Tibial nerve (tissue), 4 donors: ENCODE measurements at regions not wholly inside any gene's neighbourhood (a gene's known extent, or its start where the extent isn't known, plus 50 kb on each side); places are given as distances from the start of the nearest gene placed in this dataset.
"Not testable (repeated sequence)": the region's sequence is repeated elsewhere in the genome, so short reads cannot be mapped to it uniquely, and the experiment has no call there.

Experiments
- DNase-seq, 2 donors: peaks; one replicate each; pipeline ENCODE4 v3.0.0-alpha.2; 2019; ENCODE audit warnings: low spot score in 2 of 2
- H3K27ac ChIP-seq, 4 donors: fragments of 200-600 bp; sonication (generic) in 3 of 4; one replicate each; pipeline ENCODE4 v1.5.1; 2017 to 2019; ENCODE audit warnings: mild to moderate bottlenecking in 1 of 4
- H3K27me3 ChIP-seq, 2 donors: fragments of 200-600 bp; sonication (generic) in 1 of 2; one replicate each; pipeline versions ENCODE4 v1.5.1 to v1.6.0; 2017 to 2019
- H3K36me3 ChIP-seq, 3 donors: fragments of 200-600 bp; sonication (generic); one replicate each; pipeline ENCODE4 v1.5.1; 2018 to 2019
- H3K4me1 ChIP-seq, 4 donors: fragments of 200-600 bp; sonication (generic) in 3 of 4; one replicate each; pipeline ENCODE4 v1.5.1; 2017 to 2019
- H3K4me3 ChIP-seq, 4 donors: fragments of 200-600 bp; sonication (generic) in 3 of 4; one replicate each; pipeline ENCODE4 v1.5.1; 2017 to 2019; ENCODE audit warnings: mild to moderate bottlenecking in 1 of 4, moderate library complexity in 1 of 4
- H3K9me3 ChIP-seq, 4 donors: fragments of 200-600 bp; sonication (generic) in 3 of 4; one replicate each; pipeline ENCODE4 v1.5.1; 2017 to 2019
- EP300 ChIP-seq, 2 donors: sonication (generic); formaldehyde crosslinking; IDR thresholded peaks; one replicate each; pipeline ENCODE4 v1.6.1; 2017; ENCODE audit warnings: antibody characterized with exemption in 2 of 2, mild to moderate bottlenecking in 1 of 2
- POLR2A ChIP-seq, 2 donors: fragments of 450-650 bp; IDR thresholded peaks; one replicate each; pipeline ENCODE4 v1.6.1; 2017; ENCODE audit warnings: antibody characterized with exemption in 2 of 2, mild to moderate bottlenecking in 2 of 2, moderate library complexity in 2 of 2
- WGBS, 2 donors: methylation state at CpG; one replicate each; pipeline ENCODE4 v1.1.5; 2018; 5-methylcytosine and 5-hydroxymethylcytosine counted together
- TF ChIP-seq, protein P1 (sequence below), 5 experiments: fragments of 200-600 bp in 3 of 5; fragments of 450-650 bp in 2 of 5; sonication (generic) in 3 of 5; IDR thresholded peaks; one replicate each; pipeline ENCODE4 v1.5.1; 2016 to 2019; ENCODE audit warnings: antibody characterized with exemption in 5 of 5, mild to moderate bottlenecking in 3 of 5, moderate library complexity in 2 of 5

DNA sequence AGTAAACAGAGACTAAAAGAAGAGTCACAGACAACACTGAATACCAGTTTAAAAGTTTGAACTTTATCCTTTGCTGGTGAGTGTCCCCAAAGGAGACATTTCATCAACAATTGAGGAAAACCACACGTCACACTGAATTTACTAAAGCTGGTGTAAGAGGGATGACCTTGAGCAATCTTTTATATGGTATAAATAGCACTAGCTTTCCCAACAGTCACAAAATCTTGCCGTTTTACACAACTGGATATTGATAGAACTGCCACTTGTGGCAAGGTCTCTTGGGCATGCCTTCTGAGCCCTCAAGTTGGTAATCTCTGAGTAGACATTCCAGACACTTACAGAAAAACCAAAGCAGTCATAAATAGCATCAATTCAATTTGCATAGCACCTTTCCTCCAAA, 311.5 kb upstream of the TARS1 start:
- Histone ChIP-seq H3K27ac (no peak overlapping the region), H3K4me1 (no peaks in the 10 kb centered on the region), H3K27me3 (no peaks in the 10 kb centered on the region), H3K4me3 (no peak overlapping the region), H3K9me3 (peaks cover 0 to 38% (median 0%) of the 10 kb centered on the region in 4 donors), H3K36me3 (no peaks in the 10 kb centered on the region)
- 31 to 45% methylated on average over 2 of the region's 2 CpGs for WGBS, 2 donors
- TF ChIP-seq EP300 (IDR thresholded peaks at IDR 0.05) (no peak), POLR2A (IDR thresholded peaks at IDR 0.05) (no peak)
- TF ChIP-seq, protein P1, sequence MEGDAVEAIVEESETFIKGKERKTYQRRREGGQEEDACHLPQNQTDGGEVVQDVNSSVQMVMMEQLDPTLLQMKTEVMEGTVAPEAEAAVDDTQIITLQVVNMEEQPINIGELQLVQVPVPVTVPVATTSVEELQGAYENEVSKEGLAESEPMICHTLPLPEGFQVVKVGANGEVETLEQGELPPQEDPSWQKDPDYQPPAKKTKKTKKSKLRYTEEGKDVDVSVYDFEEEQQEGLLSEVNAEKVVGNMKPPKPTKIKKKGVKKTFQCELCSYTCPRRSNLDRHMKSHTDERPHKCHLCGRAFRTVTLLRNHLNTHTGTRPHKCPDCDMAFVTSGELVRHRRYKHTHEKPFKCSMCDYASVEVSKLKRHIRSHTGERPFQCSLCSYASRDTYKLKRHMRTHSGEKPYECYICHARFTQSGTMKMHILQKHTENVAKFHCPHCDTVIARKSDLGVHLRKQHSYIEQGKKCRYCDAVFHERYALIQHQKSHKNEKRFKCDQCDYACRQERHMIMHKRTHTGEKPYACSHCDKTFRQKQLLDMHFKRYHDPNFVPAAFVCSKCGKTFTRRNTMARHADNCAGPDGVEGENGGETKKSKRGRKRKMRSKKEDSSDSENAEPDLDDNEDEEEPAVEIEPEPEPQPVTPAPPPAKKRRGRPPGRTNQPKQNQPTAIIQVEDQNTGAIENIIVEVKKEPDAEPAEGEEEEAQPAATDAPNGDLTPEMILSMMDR (IDR thresholded peaks at IDR 0.05): no peak
- DNase-seq: no peak

DNA sequence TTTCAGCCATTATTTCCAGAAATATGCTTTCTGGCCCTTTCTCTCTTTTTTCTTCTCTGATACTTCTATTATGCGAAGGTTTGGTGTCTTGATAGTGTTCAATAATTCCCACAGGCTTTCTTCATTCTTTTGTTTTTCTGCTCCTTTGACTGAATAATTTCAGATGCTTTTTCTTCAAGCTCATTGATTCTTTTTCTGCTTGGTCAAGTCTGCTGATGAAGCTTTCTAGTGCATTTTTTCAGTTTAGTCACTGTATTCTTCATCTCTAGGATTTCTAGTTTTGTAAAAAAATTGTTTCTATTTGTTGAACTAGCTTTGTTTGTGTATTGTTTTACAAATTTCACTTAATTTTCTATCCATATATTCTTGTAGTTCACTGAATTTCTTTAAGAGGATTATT, 304.0 kb upstream of the TARS1 start:
- no peak overlapping the region for H3K4me3 ChIP-seq
- TF ChIP-seq, protein P1 (IDR thresholded peaks at IDR 0.05): no peak
- TF ChIP-seq POLR2A (IDR thresholded peaks at IDR 0.05) (no peak), EP300 (IDR thresholded peaks at IDR 0.05) (no peak)
- H3K4me1 ChIP-seq: no peaks in the 10 kb centered on the region
- no peaks in the 10 kb centered on the region for H3K27me3 ChIP-seq
- no peak overlapping the region for H3K27ac ChIP-seq
- no peak for DNase-seq
- WGBS, 2 donors: 87 to 95% methylated on average over 1 of the region's 1 CpG
- H3K36me3 ChIP-seq: no peaks in the 10 kb centered on the region
- H3K9me3 ChIP-seq: peaks cover 0 to 40% (median 0%) of the 10 kb centered on the region in 4 donors

DNA sequence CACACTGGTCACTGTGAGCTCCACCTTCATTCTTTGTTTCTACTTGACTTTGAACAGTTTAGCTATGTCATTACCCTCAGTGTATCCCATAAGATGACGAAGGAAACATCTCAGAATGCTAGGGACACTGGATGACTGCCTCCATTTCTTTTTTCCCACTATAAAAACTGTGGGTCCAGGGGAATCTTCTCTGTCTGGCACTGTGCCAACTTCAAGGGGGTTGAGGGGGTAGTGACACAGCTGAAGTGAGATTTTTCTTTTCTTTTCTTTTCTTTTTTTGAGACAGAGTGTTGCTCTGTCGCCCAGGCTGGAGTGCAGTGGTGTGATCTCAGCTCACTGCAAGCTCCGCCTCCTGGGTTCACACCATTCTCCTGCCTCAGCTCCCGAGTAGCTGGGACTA, 302.6 kb upstream of the TARS1 start:
- not testable (repeated sequence) for H3K27ac ChIP-seq, DNase-seq, H3K4me1 ChIP-seq, H3K4me3 ChIP-seq, H3K27me3 ChIP-seq, H3K36me3 ChIP-seq
- peaks cover 0 to 40% (median 0%) of the 10 kb centered on the region in 4 donors for H3K9me3 ChIP-seq
- WGBS, 2 donors: 65 to 89% methylated on average over 4 of the region's 4 CpGs

DNA sequence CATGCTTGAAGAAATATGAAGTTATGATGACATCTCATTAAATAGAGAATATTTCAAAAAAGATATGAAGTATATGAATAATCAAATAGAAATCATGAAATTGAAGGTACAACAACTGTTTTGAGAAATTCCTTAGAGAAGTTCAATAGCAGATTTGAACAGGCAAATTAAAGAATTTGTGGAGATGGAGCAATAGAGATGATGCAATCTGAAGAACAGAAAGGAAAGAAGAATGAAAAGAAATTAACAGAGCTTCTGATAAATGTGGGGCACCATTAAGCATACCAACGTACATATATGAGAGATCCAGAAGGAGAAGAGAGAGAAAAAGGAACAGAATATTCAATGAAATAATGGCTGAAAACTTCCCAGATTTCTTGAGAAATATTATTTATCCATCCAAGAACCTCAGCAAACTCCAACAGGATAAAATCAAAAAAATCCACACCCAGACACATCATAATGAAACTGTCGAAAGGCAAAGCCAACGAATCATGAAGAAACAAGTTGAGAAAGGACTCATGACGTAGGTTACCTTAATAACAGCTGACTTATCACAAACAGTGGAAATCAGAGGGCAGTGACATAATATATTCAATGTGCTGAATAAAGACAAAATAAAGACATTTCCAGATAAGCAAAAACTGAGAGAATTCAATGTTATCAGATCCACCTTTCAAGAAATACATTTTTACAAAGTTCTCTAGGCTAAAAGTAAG, 297.2 kb upstream of the TARS1 start:
- no peaks in the 10 kb centered on the region for H3K27me3 ChIP-seq
- WGBS, 2 donors: 94% methylated on average over 4 of the region's 4 CpGs
- peaks cover 0 to 9% (median 0%) of the 10 kb centered on the region in 4 donors for H3K9me3 ChIP-seq
- H3K4me3 ChIP-seq: no peak overlapping the region
- H3K4me1 ChIP-seq: peaks cover 0 to 16% (median 0%) of the 10 kb centered on the region in 4 donors
- no peak for DNase-seq
- no peaks in the 10 kb centered on the region for H3K36me3 ChIP-seq
- no peak overlapping the region for H3K27ac ChIP-seq
- no peak for TF ChIP-seq POLR2A (IDR thresholded peaks at IDR 0.05)
- no peak for TF ChIP-seq EP300 (IDR thresholded peaks at IDR 0.05)
- TF ChIP-seq, protein P1 (IDR thresholded peaks at IDR 0.05): no peak

DNA sequence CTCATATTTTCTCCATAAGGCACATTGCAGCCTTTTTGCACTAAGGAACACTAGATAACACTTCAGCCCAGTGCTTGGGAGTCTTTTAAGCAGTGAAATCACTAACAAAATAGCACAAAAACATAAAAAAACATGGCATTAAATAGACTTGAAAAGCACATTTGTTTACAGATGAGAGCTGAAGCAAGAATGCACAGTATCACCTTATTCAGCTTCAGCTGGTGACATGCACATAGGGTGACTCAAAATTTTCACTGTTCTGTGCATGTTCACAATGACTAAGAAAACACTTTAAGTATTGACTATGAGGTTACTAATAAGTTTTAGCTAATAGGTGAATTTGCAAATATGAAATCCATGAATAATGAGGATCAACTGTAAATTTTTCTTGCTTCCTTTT, 293.9 kb upstream of the TARS1 start:
- Histone ChIP-seq H3K27me3 (no peaks in the 10 kb centered on the region), H3K4me1 (peaks cover 0 to 17% (median 0%) of the 10 kb centered on the region in 4 donors), H3K36me3 (no peaks in the 10 kb centered on the region), H3K4me3 (no peak overlapping the region), H3K9me3 (peaks cover 0 to 9% (median 0%) of the 10 kb centered on the region in 4 donors), H3K27ac (no peak overlapping the region)
- no peak for TF ChIP-seq EP300 (IDR thresholded peaks at IDR 0.05)
- TF ChIP-seq, protein P1 (IDR thresholded peaks at IDR 0.05): no peak
- TF ChIP-seq POLR2A (IDR thresholded peaks at IDR 0.05): no peak
- no peak for DNase-seq
